GM23248 (cell line): ENCODE measurements at regions not wholly inside any gene's neighbourhood (a gene's known extent, or its start where the extent isn't known, plus 50 kb on each side); places are given as distances from the start of the nearest gene placed in this dataset.

ENCODE experiments used
- EZH2 ChIP-seq: fragments of 200-600 bp; sonication (generic); IDR thresholded peaks from 2 replicates; pipeline ENCODE4 v1.6.1; 2018; ENCODE audit warnings: antibody characterized with exemption, mild to moderate bottlenecking; ENCODE audit not compliant: insufficient read depth, poor library complexity, severe bottlenecking
- EZH2phosphoT487 ChIP-seq: fragments of 200-600 bp; sonication (generic); IDR thresholded peaks from 2 replicates; pipeline ENCODE4 v1.6.1; 2018; ENCODE audit warnings: antibody characterized with exemption, moderate library complexity, mild to moderate bottlenecking, low read depth; ENCODE audit not compliant: insufficient read depth

GRCh38 chr11:98423933-98424332 lies 596.8 kb upstream of the CNTN5 start:
- TF ChIP-seq EZH2 (no peak), EZH2phosphoT487 (no peak)
